Liver (tissue), 8 donors: ENCODE measurements at regions not wholly inside any gene's neighbourhood (a gene's known extent, or its start where the extent isn't known, plus 50 kb on each side); places are given as distances from the start of the nearest gene placed in this dataset.
"Not testable (repeated sequence)": the region's sequence is repeated elsewhere in the genome, so short reads cannot be mapped to it uniquely, and the experiment has no call there.

Source experiments
- DNase-seq: peaks from one replicate; pipeline ENCODE4 v3.0.0-alpha.2; 2017; ENCODE audit warnings: low spot score
- H3K27ac ChIP-seq, 2 donors: one replicate each; pipeline ENCODE4 v1.7.0; 2013; ENCODE audit warnings: inconsistent platforms in 2 of 2, low read length in 2 of 2, control low read depth in 1 of 2, low read depth in 1 of 2, mild to moderate bottlenecking in 1 of 2
- H3K27me3 ChIP-seq, 4 donors: one replicate each; pipeline versions ENCODE4 v1.6.1 to v1.7.0; 2013; ENCODE audit warnings: low read length in 3 of 4, inconsistent platforms in 1 of 4, mild to moderate bottlenecking in 1 of 4, moderate library complexity in 1 of 4; ENCODE audit not compliant: control insufficient read depth in 4 of 4, insufficient read depth in 4 of 4
- H3K36me3 ChIP-seq, 4 donors: one replicate each; pipeline versions ENCODE4 v1.6.1 to v1.7.0; 2013; ENCODE audit warnings: low read length in 3 of 4, mild to moderate bottlenecking in 3 of 4, low read depth in 1 of 4, moderate library complexity in 1 of 4; ENCODE audit not compliant: control insufficient read depth in 4 of 4, insufficient read depth in 3 of 4
- H3K4me1 ChIP-seq, 4 donors: one replicate each; pipeline versions ENCODE4 v1.6.1 to v1.7.0; 2013; ENCODE audit warnings: low read length in 3 of 4, mild to moderate bottlenecking in 3 of 4, moderate library complexity in 1 of 4; ENCODE audit not compliant: control insufficient read depth in 4 of 4, insufficient read depth in 4 of 4
- H3K4me3 ChIP-seq, 3 donors: one replicate each; pipeline versions ENCODE4 v1.6.1 to v1.7.0; 2013; ENCODE audit warnings: low read length in 3 of 3, control low read depth in 1 of 3, low read depth in 1 of 3, mild to moderate bottlenecking in 1 of 3
- H3K9ac ChIP-seq, 2 donors: one replicate each; pipeline ENCODE4 v1.7.0; 2013; ENCODE audit warnings: low read length in 2 of 2, mild to moderate bottlenecking in 2 of 2, moderate library complexity in 2 of 2, control low read depth in 1 of 2, low read depth in 1 of 2
- H3K9me3 ChIP-seq, 4 donors: one replicate each; pipeline versions ENCODE4 v1.6.1 to v1.7.0; 2013; ENCODE audit warnings: low read length in 3 of 4; ENCODE audit not compliant: control insufficient read depth in 4 of 4
- EGR1 ChIP-seq, 2 donors: IDR thresholded peaks; 2 replicates each; pipeline ENCODE4 v1.6.1; 2016 to 2018; ENCODE audit warnings: antibody characterized with exemption in 2 of 2, low read depth in 2 of 2
- GABPA ChIP-seq, 2 donors: IDR thresholded peaks in 1 of 2; conservative IDR thresholded peaks in 1 of 2; 2 replicates each; pipeline ENCODE4 v1.6.1; 2016; ENCODE audit warnings: antibody characterized with exemption in 2 of 2, mild to moderate bottlenecking in 1 of 2, moderate library complexity in 1 of 2
- HNF4A ChIP-seq, 2 donors: conservative IDR thresholded peaks; 2 replicates each; pipeline ENCODE4 v1.6.1; 2016; ENCODE audit warnings: antibody characterized with exemption in 2 of 2, mild to moderate bottlenecking in 2 of 2
- JUND ChIP-seq, 2 donors: IDR thresholded peaks; 2 replicates each; pipeline ENCODE4 v1.6.1; 2016; ENCODE audit warnings: antibody characterized with exemption in 2 of 2
- RAD21 ChIP-seq, 2 donors: IDR thresholded peaks; 2 replicates each; pipeline ENCODE4 v1.6.1; 2016; ENCODE audit warnings: antibody characterized with exemption in 2 of 2, mild to moderate bottlenecking in 2 of 2
- YY1 ChIP-seq: IDR thresholded peaks from 2 replicates; pipeline ENCODE4 v1.6.1; 2016; ENCODE audit warnings: antibody characterized with exemption, mild to moderate bottlenecking
- WGBS: extraction: QIAGEN DNeasy Blood & Tissue Kit; methylation state at CpG from one replicate; pipeline ENCODE4 v1.1.7; 2013; 5-methylcytosine and 5-hydroxymethylcytosine counted together
- TF ChIP-seq, protein P1 (sequence below): IDR thresholded peaks from 2 replicates; pipeline ENCODE4 v1.6.1; 2016; ENCODE audit warnings: antibody characterized with exemption
- TF ChIP-seq, protein P2 (sequence below): IDR thresholded peaks from 2 replicates; pipeline ENCODE4 v1.6.1; 2016; ENCODE audit warnings: antibody characterized with exemption, mild to moderate bottlenecking
- TF ChIP-seq, protein P3 (sequence below): IDR thresholded peaks from 2 replicates; pipeline ENCODE4 v1.6.1; 2016; ENCODE audit warnings: antibody characterized with exemption
- TF ChIP-seq, protein P4 (sequence below): IDR thresholded peaks from 2 replicates; pipeline ENCODE4 v1.6.1; 2016; ENCODE audit warnings: antibody characterized with exemption
- TF ChIP-seq, protein P5 (sequence below): fragments of 150-350 bp; IDR thresholded peaks from 2 replicates; pipeline ENCODE4 v1.5.1; 2017; ENCODE audit warnings: improper control_type of control experiment, low read depth, low read length; ENCODE audit not compliant: missing input control
- donor health status: healthy.
- donor health status: healthy.
- donor health status: healthy.
- donor health status: healthy.
- donor health status: healthy.

DNA sequence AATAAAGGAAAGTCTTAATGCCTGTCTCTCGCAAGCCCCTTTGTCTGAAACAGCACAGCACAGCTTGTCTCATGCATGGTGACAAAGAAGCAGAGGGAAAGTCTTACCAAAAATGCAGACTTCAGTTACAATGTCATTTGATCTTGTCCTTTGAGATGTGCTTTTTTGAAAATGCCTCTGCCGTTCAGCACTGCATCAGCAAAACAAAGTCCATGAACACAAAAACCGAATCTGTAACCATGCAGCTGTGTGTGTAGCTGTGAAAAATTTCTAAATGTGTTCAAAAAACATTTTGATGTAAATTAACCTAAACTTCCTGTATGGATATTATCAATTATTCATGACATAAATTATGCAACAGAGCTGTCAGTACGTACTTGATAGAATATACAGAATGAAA, 391.9 kb upstream of the FRG2C start:
- not testable (repeated sequence) for H3K9ac ChIP-seq, H3K4me3 ChIP-seq, H3K27me3 ChIP-seq, H3K36me3 ChIP-seq, H3K9me3 ChIP-seq, DNase-seq, H3K4me1 ChIP-seq, H3K27ac ChIP-seq
- WGBS: 65% methylated on average over 4 of the region's 4 CpGs

DNA sequence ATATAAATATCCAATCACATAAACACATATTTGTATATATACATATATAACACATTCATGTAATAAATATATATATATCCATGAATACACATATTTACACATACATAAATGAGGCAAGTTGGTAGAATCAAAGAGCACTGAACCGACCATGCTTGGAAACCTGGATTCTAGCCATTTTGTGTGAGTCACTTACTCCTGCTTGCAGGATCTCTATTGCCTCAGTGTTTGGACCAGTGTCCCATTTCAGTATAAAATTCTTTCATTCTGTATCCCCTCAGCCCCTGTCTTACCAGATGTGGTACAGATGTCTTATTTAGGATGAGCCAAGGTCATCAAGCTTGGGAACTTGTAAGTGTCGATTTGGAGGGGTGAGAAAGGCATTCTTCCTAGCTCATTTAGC, 391.4 kb upstream of the FRG2C start:
- no peaks in the 10 kb centered on the region for H3K4me1 ChIP-seq

DNA sequence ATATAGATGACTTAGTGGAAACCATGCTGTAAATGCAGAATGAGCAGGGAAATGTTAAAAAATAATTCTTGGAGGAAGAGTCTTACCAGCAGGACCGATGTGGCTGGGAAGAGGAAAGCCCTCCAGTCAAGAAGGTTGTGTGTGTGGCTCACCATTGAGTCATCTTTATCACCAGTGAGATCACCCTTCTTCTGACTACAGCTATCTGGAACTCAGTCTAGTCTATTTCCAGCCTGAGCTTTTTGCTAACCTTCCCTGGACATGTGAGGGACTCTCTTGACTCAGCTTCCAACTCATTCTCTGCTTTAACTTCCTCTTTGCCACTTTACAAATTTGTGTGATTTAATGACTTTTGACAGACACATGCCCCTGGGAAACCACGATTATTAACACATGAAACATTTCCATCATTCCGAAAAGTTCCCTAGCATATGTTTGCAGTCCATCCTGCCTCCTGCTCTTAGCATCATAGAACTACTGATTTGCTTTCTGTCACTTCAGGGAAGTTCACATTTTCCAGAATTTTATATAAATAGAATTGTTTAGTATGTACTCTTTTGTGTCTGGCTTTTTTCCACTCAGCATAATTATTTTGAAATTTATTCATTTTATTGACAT, 378.5 kb upstream of the FRG2C start:
- not testable (repeated sequence) for H3K9me3 ChIP-seq, H3K27ac ChIP-seq
- 53% methylated on average over 3 of the region's 3 CpGs for WGBS

More for the DNA sequence above, 391.4 kb upstream of the FRG2C start:
- no peak for DNase-seq
- TF ChIP-seq, protein P1, sequence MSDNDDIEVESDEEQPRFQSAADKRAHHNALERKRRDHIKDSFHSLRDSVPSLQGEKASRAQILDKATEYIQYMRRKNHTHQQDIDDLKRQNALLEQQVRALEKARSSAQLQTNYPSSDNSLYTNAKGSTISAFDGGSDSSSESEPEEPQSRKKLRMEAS: no peak
- TF ChIP-seq YY1: no peak
- TF ChIP-seq, protein P2, sequence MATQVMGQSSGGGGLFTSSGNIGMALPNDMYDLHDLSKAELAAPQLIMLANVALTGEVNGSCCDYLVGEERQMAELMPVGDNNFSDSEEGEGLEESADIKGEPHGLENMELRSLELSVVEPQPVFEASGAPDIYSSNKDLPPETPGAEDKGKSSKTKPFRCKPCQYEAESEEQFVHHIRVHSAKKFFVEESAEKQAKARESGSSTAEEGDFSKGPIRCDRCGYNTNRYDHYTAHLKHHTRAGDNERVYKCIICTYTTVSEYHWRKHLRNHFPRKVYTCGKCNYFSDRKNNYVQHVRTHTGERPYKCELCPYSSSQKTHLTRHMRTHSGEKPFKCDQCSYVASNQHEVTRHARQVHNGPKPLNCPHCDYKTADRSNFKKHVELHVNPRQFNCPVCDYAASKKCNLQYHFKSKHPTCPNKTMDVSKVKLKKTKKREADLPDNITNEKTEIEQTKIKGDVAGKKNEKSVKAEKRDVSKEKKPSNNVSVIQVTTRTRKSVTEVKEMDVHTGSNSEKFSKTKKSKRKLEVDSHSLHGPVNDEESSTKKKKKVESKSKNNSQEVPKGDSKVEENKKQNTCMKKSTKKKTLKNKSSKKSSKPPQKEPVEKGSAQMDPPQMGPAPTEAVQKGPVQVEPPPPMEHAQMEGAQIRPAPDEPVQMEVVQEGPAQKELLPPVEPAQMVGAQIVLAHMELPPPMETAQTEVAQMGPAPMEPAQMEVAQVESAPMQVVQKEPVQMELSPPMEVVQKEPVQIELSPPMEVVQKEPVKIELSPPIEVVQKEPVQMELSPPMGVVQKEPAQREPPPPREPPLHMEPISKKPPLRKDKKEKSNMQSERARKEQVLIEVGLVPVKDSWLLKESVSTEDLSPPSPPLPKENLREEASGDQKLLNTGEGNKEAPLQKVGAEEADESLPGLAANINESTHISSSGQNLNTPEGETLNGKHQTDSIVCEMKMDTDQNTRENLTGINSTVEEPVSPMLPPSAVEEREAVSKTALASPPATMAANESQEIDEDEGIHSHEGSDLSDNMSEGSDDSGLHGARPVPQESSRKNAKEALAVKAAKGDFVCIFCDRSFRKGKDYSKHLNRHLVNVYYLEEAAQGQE: no peak
- TF ChIP-seq, protein P3, sequence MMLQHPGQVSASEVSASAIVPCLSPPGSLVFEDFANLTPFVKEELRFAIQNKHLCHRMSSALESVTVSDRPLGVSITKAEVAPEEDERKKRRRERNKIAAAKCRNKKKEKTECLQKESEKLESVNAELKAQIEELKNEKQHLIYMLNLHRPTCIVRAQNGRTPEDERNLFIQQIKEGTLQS: no peak
- no peak for TF ChIP-seq EGR1 (IDR thresholded peaks at IDR 0.05; ENCODE audit: low read depth in 2 of 2)
- no peak for TF ChIP-seq JUND (IDR thresholded peaks at IDR 0.05)
- no peak for TF ChIP-seq GABPA (IDR thresholded peaks at IDR 0.05 in 1 of 2, conservative IDR thresholded peaks at IDR 0.05 in 1 of 2)
- TF ChIP-seq HNF4A (conservative IDR thresholded peaks at IDR 0.05): no peak
- TF ChIP-seq, protein P4, sequence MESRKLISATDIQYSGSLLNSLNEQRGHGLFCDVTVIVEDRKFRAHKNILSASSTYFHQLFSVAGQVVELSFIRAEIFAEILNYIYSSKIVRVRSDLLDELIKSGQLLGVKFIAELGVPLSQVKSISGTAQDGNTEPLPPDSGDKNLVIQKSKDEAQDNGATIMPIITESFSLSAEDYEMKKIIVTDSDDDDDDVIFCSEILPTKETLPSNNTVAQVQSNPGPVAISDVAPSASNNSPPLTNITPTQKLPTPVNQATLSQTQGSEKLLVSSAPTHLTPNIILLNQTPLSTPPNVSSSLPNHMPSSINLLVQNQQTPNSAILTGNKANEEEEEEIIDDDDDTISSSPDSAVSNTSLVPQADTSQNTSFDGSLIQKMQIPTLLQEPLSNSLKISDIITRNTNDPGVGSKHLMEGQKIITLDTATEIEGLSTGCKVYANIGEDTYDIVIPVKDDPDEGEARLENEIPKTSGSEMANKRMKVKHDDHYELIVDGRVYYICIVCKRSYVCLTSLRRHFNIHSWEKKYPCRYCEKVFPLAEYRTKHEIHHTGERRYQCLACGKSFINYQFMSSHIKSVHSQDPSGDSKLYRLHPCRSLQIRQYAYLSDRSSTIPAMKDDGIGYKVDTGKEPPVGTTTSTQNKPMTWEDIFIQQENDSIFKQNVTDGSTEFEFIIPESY: no peak
- no peak for TF ChIP-seq RAD21 (IDR thresholded peaks at IDR 0.05)
- TF ChIP-seq, protein P5, sequence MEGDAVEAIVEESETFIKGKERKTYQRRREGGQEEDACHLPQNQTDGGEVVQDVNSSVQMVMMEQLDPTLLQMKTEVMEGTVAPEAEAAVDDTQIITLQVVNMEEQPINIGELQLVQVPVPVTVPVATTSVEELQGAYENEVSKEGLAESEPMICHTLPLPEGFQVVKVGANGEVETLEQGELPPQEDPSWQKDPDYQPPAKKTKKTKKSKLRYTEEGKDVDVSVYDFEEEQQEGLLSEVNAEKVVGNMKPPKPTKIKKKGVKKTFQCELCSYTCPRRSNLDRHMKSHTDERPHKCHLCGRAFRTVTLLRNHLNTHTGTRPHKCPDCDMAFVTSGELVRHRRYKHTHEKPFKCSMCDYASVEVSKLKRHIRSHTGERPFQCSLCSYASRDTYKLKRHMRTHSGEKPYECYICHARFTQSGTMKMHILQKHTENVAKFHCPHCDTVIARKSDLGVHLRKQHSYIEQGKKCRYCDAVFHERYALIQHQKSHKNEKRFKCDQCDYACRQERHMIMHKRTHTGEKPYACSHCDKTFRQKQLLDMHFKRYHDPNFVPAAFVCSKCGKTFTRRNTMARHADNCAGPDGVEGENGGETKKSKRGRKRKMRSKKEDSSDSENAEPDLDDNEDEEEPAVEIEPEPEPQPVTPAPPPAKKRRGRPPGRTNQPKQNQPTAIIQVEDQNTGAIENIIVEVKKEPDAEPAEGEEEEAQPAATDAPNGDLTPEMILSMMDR: no peak
- H3K9me3 ChIP-seq: no peaks in the 10 kb centered on the region
- H3K36me3 ChIP-seq: no peaks in the 10 kb centered on the region
- no peaks in the 10 kb centered on the region for H3K27me3 ChIP-seq
- no peak overlapping the region for H3K27ac ChIP-seq
- no peak overlapping the region for H3K4me3 ChIP-seq
- WGBS: 61% methylated on average over 2 of the region's 2 CpGs
- no peak overlapping the region for H3K9ac ChIP-seq

DNA sequence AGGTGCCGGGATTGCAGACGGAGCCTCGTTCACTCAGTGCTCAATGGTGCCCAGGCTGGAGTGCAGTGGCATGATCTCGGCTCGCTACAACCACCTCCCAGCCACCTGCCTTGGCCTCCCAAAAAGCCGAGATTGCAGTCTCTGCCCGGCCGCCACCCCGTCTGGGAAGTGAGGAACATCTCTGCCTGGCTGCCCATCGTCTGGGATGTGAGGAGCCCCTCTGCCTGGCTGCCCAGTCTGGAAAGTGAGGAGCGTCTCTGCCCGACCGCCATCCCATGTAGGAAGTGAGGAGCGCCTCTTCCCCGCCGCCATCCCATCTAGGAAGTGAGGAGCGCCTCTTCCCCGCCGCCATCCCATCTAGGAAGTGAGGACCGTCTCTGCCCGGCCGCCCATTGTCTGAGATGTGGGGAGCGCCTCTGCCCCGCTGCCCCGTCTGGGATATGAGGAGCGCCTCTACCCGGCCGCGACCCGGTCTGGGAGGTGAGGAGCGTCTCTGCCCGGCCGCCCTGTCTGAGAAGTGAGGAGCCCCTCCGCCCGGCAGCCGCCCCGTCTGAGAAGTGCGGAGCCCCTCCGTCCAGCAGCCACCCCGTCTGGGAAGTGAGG, 375.1 kb upstream of the FRG2C start:
- not testable (repeated sequence) for H3K36me3 ChIP-seq, H3K4me1 ChIP-seq, H3K27me3 ChIP-seq, H3K27ac ChIP-seq, H3K4me3 ChIP-seq, H3K9me3 ChIP-seq, H3K9ac ChIP-seq, DNase-seq
- 96% methylated on average over 37 of the region's 40 CpGs for WGBS

More for the DNA sequence above, 378.5 kb upstream of the FRG2C start:
- not testable (repeated sequence) for H3K4me3 ChIP-seq, H3K4me1 ChIP-seq, H3K27me3 ChIP-seq, DNase-seq, H3K9ac ChIP-seq, H3K36me3 ChIP-seq
